Uterus (tissue), 3 donors: ENCODE measurements at regions not wholly inside any gene's neighbourhood (a gene's known extent, or its start where the extent isn't known, plus 50 kb on each side); places are given as distances from the start of the nearest gene placed in this dataset.

Experiments
- DNase-seq, 2 donors: peaks; one replicate each; pipeline ENCODE4 v3.0.0-alpha.2; 2019 to 2020
- H3K27ac ChIP-seq, 2 donors: fragments of 200-600 bp; sonication (generic); 1 replicate in 1 of 2; 2 replicates in 1 of 2; pipeline ENCODE4 v1.5.1; 2016 to 2018
- H3K27me3 ChIP-seq, 2 donors: fragments of 200-600 bp; sonication (generic); one replicate each; pipeline ENCODE4 v1.5.1; 2018 to 2019; ENCODE audit warnings: control low read depth in 1 of 2
- H3K36me3 ChIP-seq, 2 donors: fragments of 200-600 bp; sonication (generic); one replicate each; pipeline ENCODE4 v1.5.1; 2019; ENCODE audit warnings: control low read depth in 1 of 2
- H3K4me1 ChIP-seq, 2 donors: fragments of 200-600 bp; sonication (generic); one replicate each; pipeline ENCODE4 v1.5.1; 2018 to 2019; ENCODE audit warnings: control low read depth in 1 of 2
- H3K4me3 ChIP-seq, 2 donors: fragments of 200-600 bp; sonication (generic); 1 replicate in 1 of 2; 2 replicates in 1 of 2; pipeline ENCODE4 v1.5.1; 2018 to 2019; ENCODE audit warnings: mild to moderate bottlenecking in 1 of 2
- H3K9me3 ChIP-seq, 2 donors: fragments of 200-600 bp; sonication (generic); one replicate each; pipeline ENCODE4 v1.5.1; 2019; ENCODE audit warnings: control low read depth in 1 of 2
- CTCF ChIP-seq, 4 experiments: fragments of 200-600 bp in 2 of 4; fragments of 450-650 bp in 2 of 4; sonication (generic) in 2 of 4; IDR thresholded peaks; one replicate each; pipeline ENCODE4 v1.5.1; 2016 to 2019; ENCODE audit warnings: antibody characterized with exemption in 4 of 4, mild to moderate bottlenecking in 2 of 4, moderate library complexity in 1 of 4
- POLR2A ChIP-seq, 2 donors: fragments of 450-650 bp; IDR thresholded peaks; one replicate each; pipeline ENCODE4 v1.6.1; 2016; ENCODE audit warnings: antibody characterized with exemption in 2 of 2, mild to moderate bottlenecking in 1 of 2, moderate library complexity in 1 of 2
- intact Hi-C: fragments of 100-400 bp; cut with DNase I; formaldehyde crosslinking; loops from one replicate; pipeline ENCODE4 v1.15.1; 2023; ENCODE audit warnings: low total_unique reads
- donor health status: DM: yes; HTN: yes; CAD: no.

- Histone ChIP-seq H3K4me1 (no peaks in the 10 kb centered on the region), H3K27ac (no peak overlapping the region), H3K9me3 (no peaks in the 10 kb centered on the region), H3K36me3 (no peaks in the 10 kb centered on the region), H3K4me3 (no peak overlapping the region), H3K27me3 (no peaks in the 10 kb centered on the region)
- no peak for TF ChIP-seq POLR2A (IDR thresholded peaks at IDR 0.05)
- no peak for TF ChIP-seq CTCF (IDR thresholded peaks at IDR 0.05)
- intact Hi-C loops: loop anchor here (10.0 kb wide), 1 partner anchor 792 kb away; no protein-coding TSS in a partner anchor
- no peak for DNase-seq
Measured at GRCh38 chr4:8732681-8733243, 138.9 kb downstream of the HMX1 start.

GRCh38 chr4:8732092-8732491 is 139.5 kb downstream of the CPZ start:
- Histone ChIP-seq H3K4me1 (no peaks in the 10 kb centered on the region), H3K27ac (no peak overlapping the region), H3K4me3 (no peak overlapping the region), H3K27me3 (no peaks in the 10 kb centered on the region), H3K9me3 (no peaks in the 10 kb centered on the region), H3K36me3 (no peaks in the 10 kb centered on the region)
- TF ChIP-seq CTCF (IDR thresholded peaks at IDR 0.05): no peak
- no peak for TF ChIP-seq POLR2A (IDR thresholded peaks at IDR 0.05)
- intact Hi-C loops: loop anchor here (10.0 kb wide), 1 partner anchor 793 kb away; no protein-coding TSS in a partner anchor
- no peak for DNase-seq

GRCh38 chr4:8731364-8731763 is 138.8 kb downstream of the CPZ start:
- Histone ChIP-seq H3K36me3 (no peaks in the 10 kb centered on the region), H3K27me3 (no peaks in the 10 kb centered on the region), H3K4me1 (no peaks in the 10 kb centered on the region), H3K4me3 (no peak overlapping the region), H3K9me3 (no peaks in the 10 kb centered on the region), H3K27ac (no peak overlapping the region)
- TF ChIP-seq POLR2A (IDR thresholded peaks at IDR 0.05): no peak
- no peak for TF ChIP-seq CTCF (IDR thresholded peaks at IDR 0.05)
- intact Hi-C loops: loop anchor here (10.0 kb wide), 1 partner anchor 793 kb away; no protein-coding TSS in a partner anchor
- no peak for DNase-seq

GRCh38 chr4:8730681-8731080 is 138.1 kb downstream of the CPZ start:
- H3K27ac ChIP-seq: no peak overlapping the region
- no peak for DNase-seq
- no peaks in the 10 kb centered on the region for H3K36me3 ChIP-seq
- no peak overlapping the region for H3K4me3 ChIP-seq
- TF ChIP-seq CTCF (IDR thresholded peaks at IDR 0.05): no peak
- TF ChIP-seq POLR2A (IDR thresholded peaks at IDR 0.05): no peak
- H3K9me3 ChIP-seq: no peaks in the 10 kb centered on the region
- intact Hi-C loops: loop anchor here (10.0 kb wide), 1 partner anchor 794 kb away; no protein-coding TSS in a partner anchor
- H3K27me3 ChIP-seq: no peaks in the 10 kb centered on the region
- H3K4me1 ChIP-seq: no peaks in the 10 kb centered on the region

GRCh38 chr4:8730159-8730558 is 137.6 kb downstream of the CPZ start:
- intact Hi-C loops: loop anchor here (10.0 kb wide), 1 partner anchor 795 kb away; no protein-coding TSS in a partner anchor
- Histone ChIP-seq H3K4me1 (no peaks in the 10 kb centered on the region), H3K4me3 (no peak overlapping the region), H3K27me3 (no peaks in the 10 kb centered on the region), H3K9me3 (no peaks in the 10 kb centered on the region), H3K36me3 (no peaks in the 10 kb centered on the region), H3K27ac (no peak overlapping the region)
- no peak for DNase-seq
- no peak for TF ChIP-seq CTCF (IDR thresholded peaks at IDR 0.05)
- no peak for TF ChIP-seq POLR2A (IDR thresholded peaks at IDR 0.05)
